NOMO-1 (cell line): ENCODE measurements at regions not wholly inside any gene's neighbourhood (a gene's known extent, or its start where the extent isn't known, plus 50 kb on each side); places are given as distances from the start of the nearest gene placed in this dataset.
"Not testable (repeated sequence)": the region's sequence is repeated elsewhere in the genome, so short reads cannot be mapped to it uniquely, and the experiment has no call there.

Experiments used
- DNase-seq, 2 experiments: peaks; one replicate each; lab custom pipeline; 2025; ENCODE audit not compliant: unreplicated experiment in 2 of 2; lab: John Stamatoyannopoulos, UW

DNA sequence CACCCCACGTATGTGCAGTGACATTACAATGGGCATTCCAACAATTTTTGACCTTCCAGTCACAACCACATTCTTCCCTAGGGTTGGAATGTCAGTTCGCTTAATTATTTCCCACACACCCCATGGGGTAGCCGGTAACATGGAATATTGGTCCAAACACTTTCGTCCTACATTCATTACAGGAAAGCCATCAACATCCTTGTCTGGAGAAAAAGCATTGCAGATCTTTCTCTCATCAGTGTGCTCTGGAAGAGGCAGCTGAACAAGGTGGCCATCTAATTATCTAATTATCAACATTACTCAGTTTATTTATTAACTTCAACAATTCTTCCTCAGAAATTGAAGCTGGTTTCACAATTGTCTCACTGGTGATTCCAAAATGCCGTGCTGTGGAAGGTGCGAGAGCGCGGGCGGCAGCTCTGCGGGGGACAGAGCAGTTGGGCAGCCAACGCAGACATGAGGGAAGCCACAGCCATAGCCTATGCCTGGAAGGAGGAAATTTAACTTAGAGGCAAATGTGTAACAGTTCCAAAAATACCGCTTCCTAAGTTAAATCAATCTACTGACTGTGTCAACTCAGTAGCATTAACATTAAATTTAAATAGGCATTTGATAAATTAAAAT lies 1158.9 kb upstream of the EPHA6 start:
- DNase-seq, result no peak

DNA sequence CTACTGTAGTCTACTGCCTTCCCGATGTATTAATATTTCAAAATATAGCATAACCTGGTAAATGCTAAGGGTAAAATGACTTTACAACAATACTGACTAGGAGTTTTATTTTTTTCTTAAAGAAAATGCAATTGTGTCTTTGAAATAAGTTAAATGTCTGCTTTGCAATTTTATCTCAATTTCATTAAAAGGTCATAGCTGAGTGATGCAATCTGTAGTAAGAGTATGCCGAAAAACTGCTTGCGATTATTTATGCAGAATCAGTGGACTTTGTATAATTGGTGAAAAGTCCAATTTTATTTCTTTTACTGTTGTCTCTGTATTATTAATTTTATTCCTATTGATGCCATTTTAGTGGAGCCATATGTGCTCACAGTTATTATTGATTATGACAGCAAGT lies 1143.6 kb upstream of the EPHA6 start:
- DNase-seq, result no peak

DNA sequence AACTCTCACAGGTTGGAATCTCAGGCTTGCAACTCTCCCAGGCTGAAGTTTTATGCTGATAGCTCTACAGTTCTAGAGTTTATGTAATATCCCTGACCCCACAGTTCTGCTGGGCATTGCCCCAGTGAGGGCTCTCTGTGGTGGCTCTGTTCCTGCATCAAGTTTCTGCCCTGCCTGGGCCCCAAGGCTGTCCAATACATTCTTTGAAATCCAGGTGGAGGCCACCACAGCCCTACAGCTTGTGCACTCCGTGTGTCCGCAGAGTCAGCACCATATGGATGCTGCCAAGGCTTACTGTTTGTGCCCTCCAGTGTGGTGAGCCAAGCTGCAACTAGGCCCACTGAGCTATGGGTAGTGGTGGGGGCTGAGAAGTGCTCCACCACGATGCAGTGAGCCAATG lies 1141.2 kb upstream of the EPHA6 start:
- DNase-seq, result no peak

DNA sequence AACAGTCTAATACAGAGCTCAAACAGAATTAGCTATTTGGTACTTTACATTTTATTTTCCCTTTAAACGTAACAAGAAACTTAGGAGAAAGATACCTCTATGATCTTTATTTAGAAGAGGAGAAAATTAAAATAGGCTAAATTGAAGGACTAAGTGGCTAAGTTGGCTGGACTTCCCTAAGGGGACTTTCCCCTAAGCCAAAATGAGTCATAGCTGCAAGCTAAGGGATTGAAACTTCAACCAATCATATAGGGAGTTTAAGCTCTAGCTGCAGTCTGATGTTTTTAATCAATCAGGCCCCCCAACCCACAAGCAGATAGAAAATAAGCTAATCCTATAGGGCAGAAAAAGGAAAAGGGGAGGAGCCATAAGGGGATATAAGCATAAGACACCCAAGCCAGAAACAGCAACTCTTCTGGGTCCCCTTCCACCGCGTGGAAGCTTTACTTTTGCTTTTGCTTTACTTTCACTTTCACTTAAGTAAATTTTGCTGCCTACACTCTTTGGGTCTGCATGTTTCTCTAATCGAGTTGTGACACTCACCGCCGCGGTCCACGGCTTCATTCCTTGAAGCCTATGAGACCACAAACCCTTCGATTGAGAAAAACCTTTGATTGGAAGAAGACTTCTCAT lies 1108.5 kb upstream of the EPHA6 start:
- DNase-seq, result peak in 1 of 2 experiments; percentile 36

DNA sequence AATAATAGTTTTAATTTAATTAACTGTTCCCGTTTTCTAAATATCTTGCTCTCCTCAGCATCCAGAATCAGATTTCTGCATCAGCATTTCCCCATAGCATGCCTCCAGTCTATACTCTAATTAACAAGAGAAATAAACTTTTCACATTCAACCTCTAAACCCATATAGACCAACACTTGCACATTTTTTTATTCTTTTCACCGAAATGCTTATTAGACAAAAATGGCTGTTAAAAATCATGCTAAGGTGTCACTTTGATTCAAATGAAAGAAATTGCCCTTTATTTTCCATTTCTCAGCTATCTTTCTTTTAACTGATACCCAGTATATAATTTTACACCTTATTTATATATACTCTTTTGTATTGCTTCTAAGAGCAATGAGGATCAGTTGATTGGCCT lies 1107.1 kb upstream of the EPHA6 start:
- no peak for DNase-seq

DNA sequence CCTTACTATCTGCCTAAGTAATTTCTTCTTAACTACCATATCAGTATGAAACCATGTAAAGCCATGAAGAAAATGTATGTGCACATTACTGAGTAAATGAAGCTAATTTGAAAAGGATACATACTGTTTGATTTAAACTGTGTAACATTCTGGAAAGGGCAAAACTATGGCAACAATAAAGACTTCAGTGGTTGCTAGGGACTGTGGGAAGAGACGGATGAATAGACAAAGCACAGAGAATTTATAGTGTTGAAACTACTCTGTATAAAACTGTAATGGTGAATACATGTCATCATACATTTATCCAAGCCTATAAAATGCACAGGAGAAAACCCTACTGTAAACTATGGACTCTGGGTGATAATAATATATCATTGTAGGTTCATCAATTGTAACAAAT lies 1103.7 kb upstream of the EPHA6 start:
- no peak for DNase-seq

DNA sequence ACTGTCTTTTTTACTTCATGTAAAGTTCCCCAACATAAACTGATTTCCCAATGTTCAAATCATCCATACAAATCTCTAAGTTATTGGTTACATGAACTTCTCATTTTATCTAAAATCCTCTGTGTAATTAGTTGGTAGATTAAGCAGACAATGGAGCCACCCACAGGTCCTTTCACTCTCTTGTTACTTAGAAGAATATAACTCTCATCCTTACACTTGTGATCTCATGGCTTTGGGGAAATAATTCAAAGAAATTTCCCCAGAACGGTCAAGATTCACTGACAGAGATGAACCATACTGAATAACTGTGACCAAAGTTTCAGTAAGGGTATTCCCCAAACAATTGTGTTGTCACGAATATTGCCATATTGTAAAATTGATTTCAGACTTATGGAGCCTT lies 1102.6 kb upstream of the EPHA6 start:
- DNase-seq, result no peak

DNA sequence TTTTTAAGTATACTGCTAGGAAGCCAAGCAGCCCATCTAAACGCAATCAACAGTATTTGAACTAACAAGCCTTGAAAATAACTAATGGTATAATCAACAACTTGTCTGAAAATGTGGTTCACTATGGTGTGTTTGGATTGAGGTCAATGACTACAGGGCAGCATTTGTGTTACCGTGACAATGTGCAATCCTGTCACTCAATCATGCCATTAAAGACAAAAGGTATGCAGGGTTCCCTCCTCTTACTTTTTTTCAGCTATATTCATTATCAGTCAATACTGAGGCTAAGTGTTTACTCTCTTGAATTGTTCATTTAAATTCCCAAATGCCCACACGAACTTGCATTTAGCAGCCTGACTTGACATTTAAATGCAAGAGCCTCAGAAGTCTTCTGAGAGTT lies 1099.3 kb upstream of the EPHA6 start:
- no peak for DNase-seq

DNA sequence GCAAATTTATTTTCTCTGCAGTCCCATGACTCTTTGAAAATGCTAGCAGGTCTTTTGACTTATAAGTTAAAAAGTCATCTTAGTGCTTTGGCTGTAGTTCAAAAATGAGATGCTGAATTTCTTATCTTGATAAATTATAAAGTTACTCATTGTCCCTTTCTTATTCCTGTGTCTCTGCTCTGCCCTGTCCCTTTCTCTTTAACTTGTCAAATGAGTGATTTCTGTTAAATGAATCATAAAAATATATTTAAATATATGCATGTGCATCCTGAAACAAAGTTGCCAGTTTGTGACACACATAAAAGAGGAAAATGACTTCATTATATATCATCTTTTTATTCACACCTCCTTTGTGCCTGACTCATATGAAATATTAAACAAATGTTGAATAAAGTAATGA lies 1097.3 kb upstream of the EPHA6 start:
- no peak for DNase-seq

DNA sequence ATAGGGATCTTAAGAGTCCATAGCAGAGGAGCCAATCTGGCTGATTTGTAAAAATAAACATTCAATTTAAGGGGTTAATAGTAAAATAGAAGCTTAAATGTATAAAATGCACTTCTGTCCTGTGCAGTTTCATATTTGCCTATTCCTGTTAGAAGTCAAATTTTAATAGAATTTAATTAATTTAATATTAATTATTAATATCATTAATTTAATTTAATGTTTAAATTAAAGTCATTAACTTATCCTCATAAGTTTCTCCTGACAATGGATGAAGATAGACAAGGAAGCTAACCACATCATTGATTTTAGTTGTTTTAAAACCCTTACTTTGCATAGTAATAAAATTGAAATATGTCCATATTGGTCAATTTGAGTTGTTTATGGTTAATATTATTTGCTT lies 1096.2 kb upstream of the EPHA6 start:
- DNase-seq, result no peak

DNA sequence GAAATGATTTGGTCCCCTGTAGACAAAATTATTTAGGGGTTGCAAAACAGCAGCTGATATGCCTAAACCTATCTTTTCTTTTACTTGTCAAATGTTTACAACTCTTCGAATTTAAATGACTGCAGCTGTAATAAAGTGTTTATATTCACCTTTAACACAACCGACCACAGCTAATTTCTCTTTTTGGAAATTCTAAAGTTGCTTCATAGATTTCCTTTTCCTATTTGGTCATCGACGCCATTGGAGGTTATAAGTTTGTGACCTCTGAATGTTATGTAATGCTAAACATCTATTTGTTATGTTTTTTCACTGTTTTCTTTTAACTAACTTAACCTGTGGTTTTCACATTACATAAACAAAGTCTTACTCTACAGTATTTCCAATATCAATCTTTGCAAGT lies 1094.9 kb upstream of the EPHA6 start:
- no peak for DNase-seq

DNA sequence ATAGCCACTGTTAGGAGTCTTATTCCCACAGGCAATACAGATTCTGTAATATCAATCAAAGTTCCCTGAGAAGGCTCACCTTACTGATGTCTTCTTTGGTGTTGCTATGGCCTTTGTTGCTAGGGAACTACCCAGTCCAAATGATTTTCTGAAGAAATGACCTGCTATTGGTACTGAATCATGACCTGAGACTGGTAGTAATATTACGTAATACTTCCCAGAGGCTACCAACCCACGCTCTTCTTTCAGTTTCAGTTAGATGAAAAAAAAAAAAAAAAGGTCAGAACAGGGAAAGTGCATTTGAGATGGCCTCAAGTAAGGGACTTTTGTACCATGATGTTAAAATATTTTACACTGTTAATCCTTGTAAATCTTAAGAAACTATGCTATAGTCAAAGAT lies 1092.5 kb upstream of the EPHA6 start:
- DNase-seq, result no peak

DNA sequence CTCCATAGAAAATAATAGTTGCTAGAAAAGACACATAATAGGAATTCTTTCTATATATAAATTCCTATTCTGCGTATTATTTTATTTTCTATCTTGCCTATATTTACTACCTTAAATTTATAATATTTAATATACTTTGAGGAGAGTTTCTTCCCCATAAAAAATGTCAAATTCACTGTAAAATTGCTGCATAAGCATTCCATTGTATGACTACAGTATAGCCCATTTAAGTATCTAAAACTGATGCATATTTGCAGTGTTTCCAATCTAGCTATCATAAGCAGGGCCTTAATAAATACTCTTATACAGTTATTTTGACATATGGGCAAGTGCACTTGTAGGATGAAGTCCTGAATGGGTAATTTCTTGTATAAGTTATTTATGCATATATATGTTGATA lies 1088.6 kb upstream of the EPHA6 start:
- no peak for DNase-seq

DNA sequence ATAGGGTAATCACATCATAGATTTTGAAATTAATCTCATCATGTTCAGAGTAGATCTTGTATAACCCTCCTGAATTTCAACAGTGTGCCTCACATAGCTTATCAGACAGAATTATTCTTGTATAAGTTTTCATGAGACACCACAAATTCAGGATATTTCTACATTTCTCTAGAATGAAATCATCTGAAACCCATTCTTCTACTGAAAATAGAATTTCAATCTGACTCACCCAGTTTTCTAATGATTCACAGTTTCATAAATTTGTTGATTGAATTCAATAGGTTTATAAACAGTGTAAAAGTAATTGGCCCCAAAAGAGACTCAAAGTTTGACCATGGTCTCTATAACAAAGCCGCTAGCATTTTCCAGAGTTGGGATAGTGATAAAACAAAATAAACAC lies 1082.6 kb upstream of the EPHA6 start:
- no peak for DNase-seq

DNA sequence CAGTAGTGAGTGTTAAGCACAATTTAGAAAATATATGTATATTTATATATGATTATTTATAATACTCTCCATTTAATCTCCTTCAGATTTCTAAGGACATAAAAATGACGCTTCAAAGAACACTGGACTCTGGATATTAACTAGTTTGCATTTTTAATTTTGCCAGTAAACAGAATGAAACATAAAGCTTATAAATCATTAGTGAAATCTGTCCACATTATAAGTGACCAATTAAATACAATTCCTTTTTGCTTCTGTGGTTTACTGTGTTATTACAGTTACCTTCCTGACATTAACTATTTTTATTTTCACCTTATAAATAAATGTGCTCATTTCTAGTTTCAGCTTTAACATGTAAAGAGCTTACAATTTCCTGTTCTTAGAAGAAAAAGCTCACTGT lies 1081.1 kb upstream of the EPHA6 start:
- no peak for DNase-seq

DNA sequence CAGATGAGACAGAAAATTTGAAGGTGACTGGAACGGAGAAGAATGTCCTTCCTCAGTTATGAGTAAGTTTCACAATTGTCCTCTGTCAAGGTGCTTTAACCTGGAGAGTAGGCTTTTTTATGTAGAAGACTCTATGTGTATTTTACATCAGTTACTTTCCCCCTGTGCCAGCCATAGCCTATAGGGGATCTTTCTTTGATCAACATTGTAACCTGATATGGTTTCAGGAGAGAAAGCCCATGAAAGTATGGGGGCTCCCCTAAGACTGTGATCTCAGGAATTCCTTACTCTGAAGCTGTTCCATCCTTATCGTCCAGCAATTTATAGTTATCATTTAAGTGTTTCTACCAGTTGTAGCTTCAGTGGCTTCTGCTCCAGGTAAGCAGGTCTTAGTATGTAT lies 1076.3 kb upstream of the EPHA6 start:
- no peak for DNase-seq

DNA sequence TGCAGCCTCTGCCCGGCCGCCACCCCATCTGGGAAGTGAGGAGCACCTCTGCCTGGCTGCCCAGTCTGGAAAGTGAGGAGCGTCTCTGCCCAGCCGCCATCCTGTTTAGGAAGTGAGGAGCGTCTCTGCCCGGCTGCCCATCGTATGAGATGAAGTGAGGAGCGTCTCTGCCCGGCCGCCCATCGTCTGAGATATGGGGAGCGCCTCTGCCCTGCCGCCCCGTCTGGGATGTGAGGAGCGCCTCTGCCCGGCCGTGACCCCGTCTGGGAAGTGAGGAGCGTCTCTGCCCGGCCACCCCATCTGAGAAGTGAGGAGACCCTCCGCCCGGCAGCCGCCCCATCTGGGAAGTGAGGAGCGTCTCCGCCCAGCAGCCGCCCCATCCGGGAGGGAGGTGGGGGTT lies 1069.5 kb upstream of the EPHA6 start:
- DNase-seq, result not testable (repeated sequence)

DNA sequence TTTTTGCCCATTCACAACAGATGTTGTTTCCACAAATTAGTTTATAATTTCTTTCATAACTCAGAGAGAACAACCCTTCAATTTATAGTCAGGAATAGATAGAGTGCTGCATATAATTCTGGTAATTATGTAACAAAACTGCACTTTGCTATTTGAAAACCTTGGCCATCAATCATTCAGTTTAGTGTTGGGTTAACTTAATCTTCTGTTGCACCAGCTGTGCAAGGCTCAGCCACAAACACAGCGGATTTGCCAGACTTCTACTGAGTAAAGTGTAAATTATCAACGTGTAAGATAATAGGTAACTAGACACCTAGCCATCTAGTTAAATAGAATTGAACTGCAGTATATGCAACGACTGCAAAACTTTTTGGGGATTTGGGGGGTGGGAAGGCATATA lies 1064.3 kb upstream of the EPHA6 start:
- DNase-seq, result no peak

DNA sequence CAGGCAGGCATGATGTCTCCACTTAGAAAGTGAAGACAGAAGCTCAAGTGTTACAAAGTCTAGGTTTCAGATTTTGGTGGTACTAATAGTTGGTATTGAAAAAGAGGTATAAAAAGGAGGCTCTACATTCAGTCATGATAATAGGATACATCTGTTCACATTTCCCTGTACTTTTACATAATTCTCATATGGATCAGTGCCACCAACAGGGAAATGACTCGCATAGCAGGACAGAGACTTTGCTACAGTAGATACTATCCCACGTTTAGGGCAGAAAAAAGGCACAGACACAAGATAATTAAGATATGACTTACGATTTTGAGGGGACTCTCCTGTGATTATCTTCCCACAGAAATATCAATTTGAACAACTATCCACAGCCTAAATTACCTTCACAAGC lies 1062.9 kb upstream of the EPHA6 start:
- DNase-seq, result no peak

DNA sequence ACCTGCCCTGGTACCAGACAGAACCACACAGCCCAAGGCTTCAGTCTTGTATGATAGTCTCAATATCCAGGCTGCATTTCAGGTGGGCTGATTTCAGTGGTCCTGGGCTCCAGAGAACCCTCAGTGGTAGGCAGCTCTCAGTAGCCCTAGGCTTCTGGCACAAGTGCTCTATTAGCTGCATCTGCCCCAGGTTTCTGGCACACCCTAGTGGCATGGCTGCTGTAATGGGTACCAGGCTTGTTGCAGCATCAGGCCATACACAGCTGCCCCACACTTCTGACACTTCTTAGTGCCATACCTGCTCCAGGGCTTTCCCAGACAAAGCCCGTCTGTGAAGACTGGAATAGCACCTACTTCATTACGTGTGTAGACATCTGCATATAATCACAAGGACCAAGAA lies 1062.2 kb upstream of the EPHA6 start:
- DNase-seq, result no peak

DNA sequence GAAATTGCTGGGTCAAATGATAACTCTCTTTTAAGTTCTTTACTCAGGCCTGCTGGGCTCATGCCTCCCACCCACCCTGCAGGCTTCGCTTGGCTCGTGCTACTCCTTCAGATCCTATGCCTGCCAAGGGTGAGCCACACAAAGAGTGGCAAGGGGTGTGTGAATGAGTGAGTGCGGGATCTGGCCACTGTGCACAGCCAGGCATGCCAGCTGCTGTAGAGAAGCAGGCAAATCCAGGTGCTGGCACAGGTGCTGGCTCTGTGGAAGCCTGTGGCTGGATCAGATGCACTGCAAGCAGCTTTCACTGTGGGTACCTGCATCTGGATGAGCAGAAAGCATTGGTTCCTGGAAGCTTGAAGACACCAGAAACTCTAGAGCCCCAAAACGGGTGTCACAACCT lies 1055.7 kb upstream of the EPHA6 start:
- DNase-seq, result no peak

DNA sequence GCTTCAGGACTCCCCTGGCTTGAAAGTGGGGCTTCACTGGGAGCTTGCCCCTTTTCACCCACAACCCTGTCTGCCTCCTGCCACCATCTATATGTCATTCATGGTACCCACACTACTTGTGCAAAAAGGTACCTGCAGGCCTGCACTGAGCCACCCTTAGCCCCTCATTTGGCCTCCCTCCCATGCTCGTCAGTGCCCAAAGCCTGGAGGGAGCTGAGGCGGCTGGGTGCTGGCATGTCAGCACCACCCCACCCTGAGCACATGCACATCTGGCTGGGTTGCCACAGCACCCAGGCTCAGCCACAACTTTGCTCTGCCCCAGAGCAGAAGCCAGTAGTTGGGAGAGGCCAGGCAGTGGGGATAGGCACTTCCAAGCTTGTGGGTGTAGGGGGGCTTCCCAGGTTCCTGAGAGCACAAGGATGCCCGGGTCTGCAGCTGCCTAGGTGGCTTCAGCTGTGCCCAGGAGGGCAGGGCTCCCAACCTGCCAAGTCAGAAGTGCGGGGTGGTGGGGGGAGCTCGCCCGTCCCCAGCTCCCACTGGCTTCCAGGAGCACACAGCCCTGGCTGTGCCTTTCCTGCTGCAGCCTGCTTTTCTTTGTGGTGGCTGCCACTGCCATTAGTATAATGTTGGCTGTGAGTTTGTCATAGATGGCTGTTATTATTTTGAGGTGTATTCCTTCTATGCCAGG lies 1054.6 kb upstream of the EPHA6 start:
- no peak for DNase-seq
